Activated naive CD8-positive, alpha-beta T cell treated with anti-CD3 and anti-CD28 coated beads, Interleukin-2, amount 10 ng/mL, durations not matched to agents 7 days and 5 days (primary cell): ENCODE measurements at regions not wholly inside any gene's neighbourhood (a gene's known extent, or its start where the extent isn't known, plus 50 kb on each side); places are given as distances from the start of the nearest gene placed in this dataset.

Experiments
- ATAC-seq: fragments of 150-1000 bp; cut with Tn5 transposase; one replicate; pipeline ENCODE4 v1.10.0; 2021; ENCODE audit warnings: low read depth, moderate library complexity
- POLR2A ChIA-PET: fragments of 350-600 bp; sonication (Branson Sonifier 250); formaldehyde crosslinking; loops from one replicate; lab custom pipeline; 2021; ENCODE audit warnings: antibody characterized with exemption; lab: Charles Lee
- DNase-seq: peaks from one replicate; pipeline ENCODE4 v3.0.0; 2021
- H3K27ac Mint-ChIP-seq: one replicate; pipeline ENCODE4 v1.8.0; 2022; ENCODE audit warnings: mild to moderate bottlenecking, mixed read lengths
- H3K27me3 Mint-ChIP-seq: one replicate; pipeline ENCODE4 v1.8.0; 2022; ENCODE audit warnings: mild to moderate bottlenecking, moderate library complexity, mixed read lengths
- H3K36me3 Mint-ChIP-seq: one replicate; pipeline ENCODE4 v1.8.0; 2021; ENCODE audit warnings: mild to moderate bottlenecking, mixed read lengths
- H3K4me1 Mint-ChIP-seq: one replicate; pipeline ENCODE4 v1.8.0; 2021; ENCODE audit warnings: mixed read lengths
- H3K4me3 Mint-ChIP-seq: one replicate; pipeline ENCODE4 v1.8.0; 2022; ENCODE audit warnings: mild to moderate bottlenecking, moderate library complexity, mixed read lengths
- H3K9me3 Mint-ChIP-seq: one replicate; pipeline ENCODE4 v1.8.0; 2021; ENCODE audit warnings: mixed read lengths

DNA sequence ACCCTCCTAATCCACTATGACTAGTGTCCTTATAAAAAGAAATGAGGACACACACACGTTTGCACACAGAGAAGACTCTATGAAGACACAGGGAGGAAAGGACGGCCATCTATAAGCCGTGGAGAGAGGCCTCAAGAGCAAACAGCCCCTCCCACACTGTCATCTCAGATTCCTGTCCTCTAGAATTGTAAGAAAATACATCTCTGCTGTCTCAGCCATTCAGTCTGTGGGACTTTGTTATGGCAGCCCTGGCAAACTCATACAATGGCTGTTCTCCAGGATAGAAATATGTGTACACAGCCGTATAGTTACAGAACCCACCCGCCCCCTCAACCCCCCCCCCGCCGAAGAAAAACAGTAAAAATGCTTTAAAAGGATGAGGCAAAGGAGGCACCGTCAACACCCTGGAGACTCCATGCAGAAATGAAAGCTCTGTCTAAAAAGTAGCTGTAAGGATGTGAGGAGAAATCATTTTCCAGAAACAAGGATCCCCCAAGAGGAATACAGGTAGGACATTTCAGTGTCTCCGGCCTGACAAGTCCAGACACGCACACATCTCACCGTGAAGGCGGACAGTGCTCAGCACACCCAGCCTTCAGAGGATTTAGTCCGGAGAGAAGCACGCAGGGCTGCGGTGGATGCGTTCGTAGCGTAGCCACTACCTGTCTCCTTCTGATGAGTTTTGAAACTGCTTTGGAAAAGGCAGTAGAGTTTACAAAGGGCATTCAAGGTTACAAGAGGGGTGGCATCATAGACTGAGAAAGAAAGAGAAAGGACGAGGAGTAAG lies 110.8 kb upstream of the ERCC6L2 start:
- H3K27ac Mint-ChIP-seq: no peak overlapping the region
- H3K9me3 Mint-ChIP-seq: peaks cover 3% of the 10 kb centered on the region
- DNase-seq (no peak), ATAC-seq (no peak)
- peaks cover 6% of the 10 kb centered on the region for H3K4me1 Mint-ChIP-seq
- no peaks in the 10 kb centered on the region for H3K36me3 Mint-ChIP-seq
- peaks cover 4% of the 10 kb centered on the region for H3K27me3 Mint-ChIP-seq
- H3K4me3 Mint-ChIP-seq: no peak overlapping the region
- POLR2A ChIA-PET: no interaction called here

- Mint-ChIP-seq H3K4me1 (peaks cover 6% of the 10 kb centered on the region), H3K27ac (no peak overlapping the region), H3K36me3 (no peaks in the 10 kb centered on the region), H3K27me3 (peaks cover 9% of the 10 kb centered on the region), H3K4me3 (no peak overlapping the region), H3K9me3 (peaks cover 3% of the 10 kb centered on the region)
- DNase-seq: no peak
- POLR2A ChIA-PET: no interaction called here
- ATAC-seq: no peak
Observed at GRCh38 chr9:95763983-95764382, 111.5 kb upstream of the ERCC6L2 start.

GRCh38 chr9:95763006-95763405 lies 112.5 kb upstream of the ERCC6L2 start:
- H3K4me3 Mint-ChIP-seq: no peak overlapping the region
- H3K36me3 Mint-ChIP-seq: no peaks in the 10 kb centered on the region
- no peak overlapping the region for H3K27ac Mint-ChIP-seq
- peaks cover 3% of the 10 kb centered on the region for H3K9me3 Mint-ChIP-seq
- DNase-seq: no peak
- peaks cover 9% of the 10 kb centered on the region for H3K27me3 Mint-ChIP-seq
- H3K4me1 Mint-ChIP-seq: peaks cover 6% of the 10 kb centered on the region
- no peak for ATAC-seq
- POLR2A ChIA-PET: no interaction called here

DNA sequence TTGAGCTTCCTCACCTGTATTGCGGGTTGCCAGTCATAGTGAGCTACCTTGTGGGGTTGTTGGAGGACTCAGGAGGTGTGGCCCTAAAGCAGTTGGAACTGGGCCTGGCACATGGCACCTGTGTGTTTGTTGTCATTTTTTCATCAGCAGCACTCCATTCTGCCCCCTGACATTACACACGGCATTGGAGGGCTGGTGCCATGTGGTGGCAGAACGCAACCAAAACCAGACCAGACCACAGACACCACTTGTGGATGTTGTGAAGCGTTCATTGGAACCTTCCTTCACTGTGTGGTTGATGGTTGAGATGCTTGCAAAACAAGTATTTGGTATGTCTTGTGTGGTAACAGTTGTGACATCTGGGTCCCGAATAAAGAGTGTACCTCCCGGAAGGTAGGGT lies 113.2 kb upstream of the ERCC6L2 start:
- DNase-seq (no peak), ATAC-seq (no peak)
- peak overlapping the region; percentile 68 for H3K27ac Mint-ChIP-seq
- POLR2A ChIA-PET: no interaction called here
- H3K27me3 Mint-ChIP-seq: peaks cover 13% of the 10 kb centered on the region
- H3K9me3 Mint-ChIP-seq: peaks cover 3% of the 10 kb centered on the region
- no peak overlapping the region for H3K4me3 Mint-ChIP-seq
- no peaks in the 10 kb centered on the region for H3K36me3 Mint-ChIP-seq
- H3K4me1 Mint-ChIP-seq: peaks cover 6% of the 10 kb centered on the region

- Mint-ChIP-seq H3K9me3 (peaks cover 3% of the 10 kb centered on the region), H3K4me3 (no peak overlapping the region), H3K4me1 (peaks cover 6% of the 10 kb centered on the region), H3K27ac (no peak overlapping the region), H3K27me3 (peaks cover 22% of the 10 kb centered on the region), H3K36me3 (no peaks in the 10 kb centered on the region)
- no peak for DNase-seq
- POLR2A ChIA-PET: no interaction called here
- no peak for ATAC-seq
Observed at GRCh38 chr9:95760791-95761190, 114.7 kb upstream of the ERCC6L2 start.

GRCh38 chr9:95757439-95757838 lies 118.1 kb upstream of the ERCC6L2 start:
- Mint-ChIP-seq H3K9me3 (no peaks in the 10 kb centered on the region), H3K27ac (no peak overlapping the region), H3K27me3 (peaks cover 40% of the 10 kb centered on the region), H3K36me3 (no peaks in the 10 kb centered on the region), H3K4me3 (no peak overlapping the region), H3K4me1 (peaks cover 4% of the 10 kb centered on the region)
- DNase-seq (no peak), ATAC-seq (no peak)
- POLR2A ChIA-PET: no interaction called here

DNA sequence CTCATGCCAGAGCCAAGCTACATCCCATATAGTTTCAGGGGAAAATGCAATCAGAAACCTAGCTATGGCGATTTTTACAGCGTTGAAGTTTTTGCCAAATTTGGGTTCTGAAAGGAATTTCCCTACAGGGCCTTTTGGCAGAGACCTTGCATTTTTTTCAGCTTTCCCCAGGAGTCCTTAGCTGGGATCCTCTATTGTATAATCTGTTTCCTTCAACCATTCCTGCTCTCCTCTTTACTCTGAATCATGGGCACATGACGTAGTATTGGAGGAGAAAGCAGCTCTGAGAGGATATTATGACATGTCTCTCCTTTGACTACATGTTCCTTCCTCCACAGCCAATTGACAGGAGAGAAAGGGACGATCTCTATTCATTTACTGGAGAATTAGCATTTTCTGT lies 118.5 kb upstream of the ERCC6L2 start:
- Mint-ChIP-seq H3K4me3 (no peak overlapping the region), H3K9me3 (no peaks in the 10 kb centered on the region), H3K27ac (no peak overlapping the region), H3K4me1 (peaks cover 2% of the 10 kb centered on the region), H3K27me3 (peaks cover 41% of the 10 kb centered on the region), H3K36me3 (no peaks in the 10 kb centered on the region)
- DNase-seq (no peak), ATAC-seq (no peak)
- POLR2A ChIA-PET: no interaction called here

GRCh38 chr9:95756101-95756500 lies 119.4 kb upstream of the ERCC6L2 start:
- Mint-ChIP-seq H3K27me3 (peaks cover 41% of the 10 kb centered on the region), H3K36me3 (peaks cover under 1% of the 10 kb centered on the region)
- ATAC-seq: no peak

GRCh38 chr9:95755421-95755730 lies 120.1 kb upstream of the ERCC6L2 start:
- DNase-seq (no peak), ATAC-seq (no peak)
- peaks cover 4% of the 10 kb centered on the region for H3K4me1 Mint-ChIP-seq
- POLR2A ChIA-PET: no interaction called here
- H3K27me3 Mint-ChIP-seq: peaks cover 43% of the 10 kb centered on the region
- no peak overlapping the region for H3K4me3 Mint-ChIP-seq
- no peak overlapping the region for H3K27ac Mint-ChIP-seq
- no peaks in the 10 kb centered on the region for H3K9me3 Mint-ChIP-seq
- peaks cover 2% of the 10 kb centered on the region for H3K36me3 Mint-ChIP-seq

More at GRCh38 chr9:95756101-95756500, 119.4 kb upstream of the ERCC6L2 start:
- Mint-ChIP-seq H3K4me1 (peaks cover 2% of the 10 kb centered on the region), H3K9me3 (no peaks in the 10 kb centered on the region), H3K4me3 (no peak overlapping the region), H3K27ac (no peak overlapping the region)
- POLR2A ChIA-PET: no interaction called here
- no peak for DNase-seq

DNA sequence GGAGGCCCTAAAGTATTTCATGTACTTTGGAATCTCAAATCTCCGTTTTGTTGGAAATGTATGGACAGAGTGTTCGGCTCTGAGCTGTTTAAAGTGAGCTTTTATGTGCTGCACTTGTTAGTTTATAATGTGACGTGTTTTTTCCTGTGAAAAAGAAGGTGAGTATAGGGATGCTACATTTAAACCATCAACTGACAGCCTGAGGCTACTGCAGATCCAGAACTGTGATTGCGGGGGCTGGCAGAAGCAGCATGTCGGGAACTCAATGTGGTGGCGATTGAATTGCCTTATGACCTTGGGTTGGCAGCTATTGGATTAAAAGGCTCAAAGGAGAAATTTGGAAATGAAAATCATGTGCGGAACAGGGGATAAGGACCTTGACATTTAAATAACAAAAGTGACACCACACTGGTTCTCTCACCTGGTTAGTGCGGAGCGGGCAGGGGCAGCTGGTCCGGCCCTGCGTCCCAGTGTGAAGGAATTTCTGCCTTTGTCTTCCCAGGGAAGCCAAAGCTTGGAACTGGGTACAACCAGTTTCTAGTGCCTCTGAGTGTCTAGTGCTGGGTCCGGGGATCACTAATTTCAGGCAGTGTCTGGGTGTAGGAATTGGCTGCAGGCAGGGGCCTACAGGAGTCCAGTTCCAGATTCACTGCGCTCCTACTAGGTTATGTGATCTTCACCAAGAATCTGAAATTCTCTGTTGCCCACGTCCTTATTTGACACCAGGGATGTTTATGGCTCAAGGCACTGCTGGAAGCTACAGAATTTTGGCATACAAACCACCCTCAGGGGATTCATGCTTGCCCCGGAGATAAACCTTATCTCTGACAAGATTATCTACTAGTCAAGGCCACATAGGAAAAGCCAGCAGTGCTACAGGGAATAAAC lies 120.7 kb upstream of the ERCC6L2 start:
- Mint-ChIP-seq H3K4me3 (no peak overlapping the region), H3K27ac (no peak overlapping the region)

DNA sequence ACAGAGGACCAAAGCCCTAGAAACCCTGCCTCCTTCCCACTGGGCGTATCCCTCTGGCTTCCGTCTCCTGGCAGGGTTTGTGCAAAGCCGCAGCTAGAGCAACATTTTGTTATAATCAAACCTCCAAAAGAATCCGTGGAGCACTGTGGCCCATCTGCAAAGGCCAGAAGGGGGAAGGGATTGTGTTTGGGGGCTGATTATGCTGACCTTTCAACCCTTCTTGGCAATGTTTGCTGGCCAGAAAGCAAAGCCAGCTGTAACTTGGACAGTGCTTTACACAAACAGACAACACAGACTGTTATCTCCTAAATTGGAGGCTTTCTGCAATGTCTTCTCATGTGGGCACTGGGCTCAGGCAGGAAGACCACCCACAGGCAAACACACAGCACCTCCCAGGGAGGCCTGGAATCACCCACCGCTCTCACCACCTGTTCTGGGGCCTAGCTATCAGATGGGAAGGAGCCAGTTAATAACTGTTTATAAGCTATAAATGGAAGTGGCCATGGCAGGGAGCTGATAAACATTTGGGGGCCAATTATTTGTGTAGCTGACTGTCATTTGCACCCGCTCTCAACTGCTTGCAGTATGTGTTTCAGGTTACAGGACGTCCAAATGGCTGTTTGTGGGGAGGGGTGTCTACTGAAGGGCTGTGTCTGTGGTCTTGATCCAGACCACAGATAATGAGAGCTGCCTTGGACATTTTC lies 121.6 kb upstream of the ERCC6L2 start:
- Mint-ChIP-seq H3K27ac (no peak overlapping the region), H3K36me3 (peaks cover 2% of the 10 kb centered on the region), H3K4me3 (no peak overlapping the region), H3K27me3 (peaks cover 46% of the 10 kb centered on the region), H3K4me1 (peaks cover 10% of the 10 kb centered on the region), H3K9me3 (no peaks in the 10 kb centered on the region)
- DNase-seq (no peak), ATAC-seq (no peak)
- POLR2A ChIA-PET: no interaction called here

More for the DNA sequence above, 120.7 kb upstream of the ERCC6L2 start:
- Mint-ChIP-seq H3K9me3 (no peaks in the 10 kb centered on the region), H3K27me3 (peaks cover 43% of the 10 kb centered on the region), H3K4me1 (peaks cover 7% of the 10 kb centered on the region), H3K36me3 (peaks cover 2% of the 10 kb centered on the region)
- no peak for DNase-seq
- POLR2A ChIA-PET: no interaction called here
- no peak for ATAC-seq

DNA sequence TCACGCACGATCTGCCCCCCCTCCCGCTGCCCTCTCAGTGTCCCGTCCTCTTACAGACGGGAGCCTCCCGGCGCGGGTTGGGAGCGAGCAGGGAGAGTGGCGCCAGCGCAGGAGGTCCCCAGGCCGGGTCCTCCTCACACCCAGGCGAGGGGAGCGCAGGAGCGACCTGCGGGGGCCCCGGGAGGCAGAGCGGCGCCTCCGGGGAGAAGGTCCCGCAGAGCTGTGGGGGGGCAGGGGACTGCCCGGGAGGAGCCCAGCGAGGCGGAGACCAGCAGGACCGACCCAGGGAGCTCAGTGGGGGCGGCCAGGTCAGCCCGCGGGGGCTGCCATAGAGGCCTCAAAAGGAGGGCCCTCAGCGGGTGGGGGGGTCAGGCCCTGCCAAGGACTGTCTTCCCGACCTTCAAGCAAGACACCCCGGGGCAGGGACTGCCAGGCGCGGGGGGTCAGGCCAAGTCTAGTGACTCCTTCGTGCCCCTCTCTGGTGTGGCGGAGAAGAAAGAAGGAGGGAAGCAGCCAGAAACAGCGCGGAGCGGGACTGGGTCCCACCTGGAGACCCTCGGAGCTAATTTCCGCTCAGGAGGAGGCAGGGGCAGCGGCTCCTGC lies 123.3 kb upstream of the ERCC6L2 start:
- no peak for DNase-seq
- Mint-ChIP-seq H3K36me3 (peaks cover 2% of the 10 kb centered on the region), H3K4me1 (peaks cover 10% of the 10 kb centered on the region), H3K27me3 (peaks cover 50% of the 10 kb centered on the region), H3K9me3 (no peaks in the 10 kb centered on the region), H3K27ac (no peak overlapping the region), H3K4me3 (no peak overlapping the region)
- POLR2A ChIA-PET: no interaction called here
- ATAC-seq: no peak

GRCh38 chr9:95751520-95751790 lies 124.0 kb upstream of the ERCC6L2 start:
- H3K4me3 Mint-ChIP-seq: no peak overlapping the region

More at GRCh38 chr9:95751520-95751790, 124.0 kb upstream of the ERCC6L2 start:
- Mint-ChIP-seq H3K9me3 (no peaks in the 10 kb centered on the region), H3K27me3 (peaks cover 44% of the 10 kb centered on the region), H3K27ac (no peak overlapping the region), H3K4me1 (peaks cover 10% of the 10 kb centered on the region), H3K36me3 (peaks cover 2% of the 10 kb centered on the region)
- POLR2A ChIA-PET: no interaction called here
- DNase-seq (no peak), ATAC-seq (no peak)
